A673 (cell line): ENCODE measurements at regions not wholly inside any gene's neighbourhood (a gene's known extent, or its start where the extent isn't known, plus 50 kb on each side); places are given as distances from the start of the nearest gene placed in this dataset.

Experiments used
- EZH2 ChIP-seq: fragments of 200-600 bp; sonication (generic); IDR thresholded peaks from 2 replicates; pipeline ENCODE4 v1.6.1; 2017; ENCODE audit warnings: borderline replicate concordance, low read depth, mild to moderate bottlenecking, mixed read lengths, antibody characterized with exemption, low read length; ENCODE audit not compliant: poor library complexity, severe bottlenecking
- TF ChIP-seq, protein P1 (sequence below): fragments of 300-800, 200-600 bp; sonication (generic); conservative IDR thresholded peaks from 2 replicates; pipeline ENCODE4 v1.5.1; 2017; ENCODE audit warnings: low read depth, mild to moderate bottlenecking, antibody characterized with exemption, low read length, moderate library complexity, mixed read lengths

DNA sequence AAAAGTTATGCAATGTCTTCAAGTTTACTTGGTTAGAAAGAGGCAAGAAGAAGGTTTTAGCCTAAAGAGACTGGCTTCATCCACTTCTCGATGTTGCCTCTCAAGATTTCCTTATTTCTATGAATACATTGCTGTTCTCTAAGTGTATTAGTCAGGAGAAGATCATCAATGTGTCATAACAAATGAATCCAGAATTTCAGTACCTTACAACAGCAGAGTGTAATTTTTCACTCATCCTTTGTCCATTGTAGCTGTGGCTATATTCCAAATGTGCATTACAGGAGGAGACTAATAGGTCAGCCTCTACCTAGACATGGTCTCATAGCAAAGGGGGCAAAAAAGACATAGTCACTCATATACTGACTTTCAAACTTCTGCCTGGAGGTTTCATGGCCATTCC, 579.1 kb downstream of the PRKD1 start:
- TF ChIP-seq, protein P1, sequence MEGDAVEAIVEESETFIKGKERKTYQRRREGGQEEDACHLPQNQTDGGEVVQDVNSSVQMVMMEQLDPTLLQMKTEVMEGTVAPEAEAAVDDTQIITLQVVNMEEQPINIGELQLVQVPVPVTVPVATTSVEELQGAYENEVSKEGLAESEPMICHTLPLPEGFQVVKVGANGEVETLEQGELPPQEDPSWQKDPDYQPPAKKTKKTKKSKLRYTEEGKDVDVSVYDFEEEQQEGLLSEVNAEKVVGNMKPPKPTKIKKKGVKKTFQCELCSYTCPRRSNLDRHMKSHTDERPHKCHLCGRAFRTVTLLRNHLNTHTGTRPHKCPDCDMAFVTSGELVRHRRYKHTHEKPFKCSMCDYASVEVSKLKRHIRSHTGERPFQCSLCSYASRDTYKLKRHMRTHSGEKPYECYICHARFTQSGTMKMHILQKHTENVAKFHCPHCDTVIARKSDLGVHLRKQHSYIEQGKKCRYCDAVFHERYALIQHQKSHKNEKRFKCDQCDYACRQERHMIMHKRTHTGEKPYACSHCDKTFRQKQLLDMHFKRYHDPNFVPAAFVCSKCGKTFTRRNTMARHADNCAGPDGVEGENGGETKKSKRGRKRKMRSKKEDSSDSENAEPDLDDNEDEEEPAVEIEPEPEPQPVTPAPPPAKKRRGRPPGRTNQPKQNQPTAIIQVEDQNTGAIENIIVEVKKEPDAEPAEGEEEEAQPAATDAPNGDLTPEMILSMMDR: no peak
- TF ChIP-seq EZH2: no peak
